SK-N-SH treated with all-trans-retinoic acid at 6 μM for 48 hours (cell line): ENCODE measurements at regions not wholly inside any gene's neighbourhood (a gene's known extent, or its start where the extent isn't known, plus 50 kb on each side); places are given as distances from the start of the nearest gene placed in this dataset.

Experiments
- ATAC-seq: fragments of 200-7000 bp; cut with Tn5 transposase; 3 replicates; pipeline ENCODE4 v1.9.1; 2020; ENCODE audit warnings: mild to moderate bottlenecking, moderate library complexity
- ARNTL ChIP-seq: fragments of 450-650 bp; formaldehyde crosslinking; IDR thresholded peaks from 2 replicates; pipeline ENCODE4 v1.5.0; 2020; ENCODE audit warnings: low read depth, mild to moderate bottlenecking, moderate library complexity, borderline replicate concordance
- BACH2 ChIP-seq: fragments of 250-450 bp; sonication (Bioruptor Pico); IDR thresholded peaks from 2 replicates; pipeline ENCODE4 v1.9.0; 2021; ENCODE audit warnings: mild to moderate bottlenecking, borderline replicate concordance
- ESRRG ChIP-seq: fragments of 250-450 bp; sonication (Bioruptor Pico); IDR thresholded peaks from 2 replicates; pipeline ENCODE4 v1.6.1; 2021; ENCODE audit warnings: mild to moderate bottlenecking
- GLIS3 ChIP-seq: fragments of 250-450 bp; sonication (Bioruptor Pico); IDR thresholded peaks from 2 replicates; pipeline ENCODE4 v1.5.0; 2020; ENCODE audit warnings: mild to moderate bottlenecking, moderate library complexity
- ISL1 ChIP-seq: fragments of 250-450 bp; sonication (Bioruptor Pico); IDR thresholded peaks from 2 replicates; pipeline ENCODE4 v2.1.2; 2022; ENCODE audit warnings: mild to moderate bottlenecking, moderate library complexity
- OSR1 ChIP-seq: fragments of 250-450 bp; sonication (Bioruptor Pico); IDR thresholded peaks from 2 replicates; pipeline ENCODE4 v1.8.0; 2022; ENCODE audit warnings: moderate library complexity, mild to moderate bottlenecking, inconsistent platforms
- SNAI2 ChIP-seq: fragments of 250-450 bp; sonication (Bioruptor Pico); IDR thresholded peaks from 2 replicates; pipeline ENCODE4 v1.5.0; 2020; ENCODE audit warnings: mild to moderate bottlenecking, moderate library complexity
- TCF4 ChIP-seq: fragments of 250-450 bp; sonication (Bioruptor Pico); IDR thresholded peaks from 2 replicates; pipeline ENCODE4 v1.8.0; 2021; ENCODE audit warnings: mild to moderate bottlenecking, moderate library complexity, borderline replicate concordance
- TOX ChIP-seq: fragments of 250-450 bp; sonication (Bioruptor Pico); IDR thresholded peaks from 2 replicates; pipeline ENCODE4 v1.8.0; 2021; ENCODE audit warnings: mild to moderate bottlenecking, moderate library complexity, borderline replicate concordance
- ZC3H10 ChIP-seq: fragments of 250-450 bp; sonication (Bioruptor Pico); IDR thresholded peaks from 2 replicates; pipeline ENCODE4 v1.5.1; 2021; ENCODE audit warnings: mild to moderate bottlenecking, moderate library complexity
- ZFP3 ChIP-seq: fragments of 250-450 bp; sonication (Bioruptor Pico); IDR thresholded peaks from 2 replicates; pipeline ENCODE4 v1.5.0; 2020; ENCODE audit warnings: mild to moderate bottlenecking, moderate library complexity
- ZFP30 ChIP-seq: fragments of 450-650 bp; formaldehyde crosslinking; IDR thresholded peaks from 2 replicates; pipeline ENCODE4 v1.5.0; 2022; ENCODE audit warnings: mild to moderate bottlenecking, moderate library complexity
- ZNF565 ChIP-seq: fragments of 450-650 bp; formaldehyde crosslinking; conservative IDR thresholded peaks from 2 replicates; pipeline ENCODE4 v1.5.0; 2020; ENCODE audit warnings: low read depth, mild to moderate bottlenecking, moderate library complexity
- ZNF70 ChIP-seq: fragments of 450-650 bp; formaldehyde crosslinking; IDR thresholded peaks from 2 replicates; pipeline ENCODE4 v1.5.0; 2020; ENCODE audit warnings: mild to moderate bottlenecking, moderate library complexity
- ZNF8 ChIP-seq: fragments of 450-650 bp; formaldehyde crosslinking; IDR thresholded peaks from 2 replicates; pipeline ENCODE4 v1.5.0; 2020; ENCODE audit warnings: mild to moderate bottlenecking, moderate library complexity
- TF ChIP-seq, protein P1 (sequence below): fragments of 250-450 bp; sonication (Bioruptor Pico); IDR thresholded peaks from 2 replicates; pipeline ENCODE4 v1.5.0; 2020; ENCODE audit warnings: mild to moderate bottlenecking, moderate library complexity
- TF ChIP-seq, protein P2 (sequence below): fragments of 250-450 bp; sonication (Bioruptor Pico); IDR thresholded peaks from 2 replicates; pipeline ENCODE4 v1.5.1; 2020; ENCODE audit warnings: low read depth, mild to moderate bottlenecking, moderate library complexity
- TF ChIP-seq, protein P3 (sequence below): fragments of 250-450 bp; sonication (Bioruptor Pico); IDR thresholded peaks from 2 replicates; pipeline ENCODE4 v1.8.0; 2020; ENCODE audit warnings: mild to moderate bottlenecking, moderate library complexity, borderline replicate concordance

DNA sequence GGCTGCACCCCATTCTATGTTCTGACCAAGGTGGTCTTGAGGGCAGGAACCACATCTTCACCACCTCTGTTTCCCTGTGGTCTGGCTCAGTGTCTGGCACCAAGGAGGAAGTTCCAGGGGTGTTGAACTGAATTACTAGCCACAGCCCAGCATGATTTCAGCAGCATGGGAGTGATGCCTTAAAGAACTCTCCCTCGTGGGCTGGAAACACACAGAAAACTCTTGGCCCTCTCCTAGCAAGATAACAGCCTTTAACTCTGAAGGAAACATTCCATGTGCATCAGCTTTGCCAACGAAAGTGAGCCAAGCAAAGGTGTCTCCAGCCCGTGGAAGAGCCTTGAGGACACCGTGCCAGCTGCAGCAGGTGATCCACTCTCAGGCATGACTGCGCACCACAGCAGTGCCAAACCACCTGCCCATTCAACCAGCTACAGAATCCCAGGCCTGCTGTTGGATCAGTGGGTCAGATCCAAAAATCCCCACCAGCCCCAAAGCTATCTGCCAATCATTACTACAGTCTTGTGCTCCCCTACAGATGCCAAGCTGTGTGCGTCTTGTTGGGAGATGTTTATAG lies 124.8 kb downstream of the TTC32 start:
- ATAC-seq, result no peak
- TF ChIP-seq, protein P1, sequence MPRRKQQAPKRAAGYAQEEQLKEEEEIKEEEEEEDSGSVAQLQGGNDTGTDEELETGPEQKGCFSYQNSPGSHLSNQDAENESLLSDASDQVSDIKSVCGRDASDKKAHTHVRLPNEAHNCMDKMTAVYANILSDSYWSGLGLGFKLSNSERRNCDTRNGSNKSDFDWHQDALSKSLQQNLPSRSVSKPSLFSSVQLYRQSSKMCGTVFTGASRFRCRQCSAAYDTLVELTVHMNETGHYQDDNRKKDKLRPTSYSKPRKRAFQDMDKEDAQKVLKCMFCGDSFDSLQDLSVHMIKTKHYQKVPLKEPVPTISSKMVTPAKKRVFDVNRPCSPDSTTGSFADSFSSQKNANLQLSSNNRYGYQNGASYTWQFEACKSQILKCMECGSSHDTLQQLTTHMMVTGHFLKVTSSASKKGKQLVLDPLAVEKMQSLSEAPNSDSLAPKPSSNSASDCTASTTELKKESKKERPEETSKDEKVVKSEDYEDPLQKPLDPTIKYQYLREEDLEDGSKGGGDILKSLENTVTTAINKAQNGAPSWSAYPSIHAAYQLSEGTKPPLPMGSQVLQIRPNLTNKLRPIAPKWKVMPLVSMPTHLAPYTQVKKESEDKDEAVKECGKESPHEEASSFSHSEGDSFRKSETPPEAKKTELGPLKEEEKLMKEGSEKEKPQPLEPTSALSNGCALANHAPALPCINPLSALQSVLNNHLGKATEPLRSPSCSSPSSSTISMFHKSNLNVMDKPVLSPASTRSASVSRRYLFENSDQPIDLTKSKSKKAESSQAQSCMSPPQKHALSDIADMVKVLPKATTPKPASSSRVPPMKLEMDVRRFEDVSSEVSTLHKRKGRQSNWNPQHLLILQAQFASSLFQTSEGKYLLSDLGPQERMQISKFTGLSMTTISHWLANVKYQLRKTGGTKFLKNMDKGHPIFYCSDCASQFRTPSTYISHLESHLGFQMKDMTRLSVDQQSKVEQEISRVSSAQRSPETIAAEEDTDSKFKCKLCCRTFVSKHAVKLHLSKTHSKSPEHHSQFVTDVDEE (CRISPR knock-in tag), result no peak
- TF ChIP-seq, protein P2, sequence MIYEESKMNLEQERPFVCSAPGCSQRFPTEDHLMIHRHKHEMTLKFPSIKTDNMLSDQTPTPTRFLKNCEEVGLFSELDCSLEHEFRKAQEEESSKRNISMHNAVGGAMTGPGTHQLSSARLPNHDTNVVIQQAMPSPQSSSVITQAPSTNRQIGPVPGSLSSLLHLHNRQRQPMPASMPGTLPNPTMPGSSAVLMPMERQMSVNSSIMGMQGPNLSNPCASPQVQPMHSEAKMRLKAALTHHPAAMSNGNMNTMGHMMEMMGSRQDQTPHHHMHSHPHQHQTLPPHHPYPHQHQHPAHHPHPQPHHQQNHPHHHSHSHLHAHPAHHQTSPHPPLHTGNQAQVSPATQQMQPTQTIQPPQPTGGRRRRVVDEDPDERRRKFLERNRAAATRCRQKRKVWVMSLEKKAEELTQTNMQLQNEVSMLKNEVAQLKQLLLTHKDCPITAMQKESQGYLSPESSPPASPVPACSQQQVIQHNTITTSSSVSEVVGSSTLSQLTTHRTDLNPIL (CRISPR knock-in tag), result no peak
- TF ChIP-seq OSR1 (CRISPR knock-in tag) (no peak), SNAI2 (CRISPR knock-in tag) (no peak), ZFP30 (no peak)

DNA sequence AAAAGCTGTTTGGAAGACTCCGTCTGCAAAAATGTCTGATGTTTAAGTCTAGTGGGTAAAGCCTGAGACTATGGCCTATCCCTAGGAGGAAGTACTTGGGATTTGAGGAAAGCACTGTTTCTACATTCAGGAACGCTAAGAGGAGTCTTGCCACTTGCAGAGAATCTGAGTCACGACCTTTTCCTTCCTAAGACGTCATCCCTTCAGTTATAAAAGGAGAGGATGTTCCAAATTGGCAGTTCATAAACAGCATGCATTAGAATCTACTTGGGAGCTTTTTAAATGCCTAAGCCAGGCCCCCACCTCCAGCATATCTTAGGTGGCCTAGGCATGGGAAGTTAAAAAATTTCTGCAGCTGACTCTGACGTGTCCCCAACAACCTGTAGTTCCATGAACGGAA lies 125.9 kb downstream of the TTC32 start:
- no peak for TF ChIP-seq ISL1 (CRISPR knock-in tag)
- TF ChIP-seq, protein P3, sequence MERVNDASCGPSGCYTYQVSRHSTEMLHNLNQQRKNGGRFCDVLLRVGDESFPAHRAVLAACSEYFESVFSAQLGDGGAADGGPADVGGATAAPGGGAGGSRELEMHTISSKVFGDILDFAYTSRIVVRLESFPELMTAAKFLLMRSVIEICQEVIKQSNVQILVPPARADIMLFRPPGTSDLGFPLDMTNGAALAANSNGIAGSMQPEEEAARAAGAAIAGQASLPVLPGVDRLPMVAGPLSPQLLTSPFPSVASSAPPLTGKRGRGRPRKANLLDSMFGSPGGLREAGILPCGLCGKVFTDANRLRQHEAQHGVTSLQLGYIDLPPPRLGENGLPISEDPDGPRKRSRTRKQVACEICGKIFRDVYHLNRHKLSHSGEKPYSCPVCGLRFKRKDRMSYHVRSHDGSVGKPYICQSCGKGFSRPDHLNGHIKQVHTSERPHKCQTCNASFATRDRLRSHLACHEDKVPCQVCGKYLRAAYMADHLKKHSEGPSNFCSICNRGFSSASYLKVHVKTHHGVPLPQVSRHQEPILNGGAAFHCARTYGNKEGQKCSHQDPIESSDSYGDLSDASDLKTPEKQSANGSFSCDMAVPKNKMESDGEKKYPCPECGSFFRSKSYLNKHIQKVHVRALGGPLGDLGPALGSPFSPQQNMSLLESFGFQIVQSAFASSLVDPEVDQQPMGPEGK (CRISPR knock-in tag), result no peak
- no peak for TF ChIP-seq GLIS3 (CRISPR knock-in tag)

DNA sequence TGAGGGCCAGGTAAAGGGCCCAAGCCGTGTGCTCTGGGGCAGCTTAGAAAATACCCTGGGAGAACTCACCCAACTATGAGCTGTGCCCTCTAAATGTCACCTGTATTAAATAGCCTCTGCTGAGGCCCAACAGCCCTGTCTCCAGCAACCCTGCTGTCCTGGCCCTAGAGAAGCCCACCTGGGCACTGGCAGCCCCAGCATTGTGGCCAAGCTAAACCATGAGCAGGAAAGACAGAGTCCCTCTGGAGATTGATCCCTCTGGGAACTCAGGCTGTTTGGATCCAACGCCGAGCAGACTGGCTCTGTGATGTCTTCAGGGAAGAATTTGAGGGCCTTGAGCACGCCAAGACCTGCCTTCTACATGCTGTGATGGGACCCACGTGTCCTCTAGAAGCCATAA lies 126.5 kb downstream of the TTC32 start:
- TF ChIP-seq GLIS3 (CRISPR knock-in tag) (no peak), TCF4 (CRISPR knock-in tag) (no peak), ISL1 (CRISPR knock-in tag) (no peak), ZNF70 (CRISPR knock-in tag) (no peak), ARNTL (CRISPR knock-in tag) (no peak), ESRRG (no peak), ZNF565 (CRISPR knock-in tag) (no peak), OSR1 (CRISPR knock-in tag) (no peak), ZFP3 (no peak), TOX (CRISPR knock-in tag) (no peak), ZC3H10 (CRISPR knock-in tag) (no peak), BACH2 (CRISPR knock-in tag) (no peak), ZNF8 (no peak)
- TF ChIP-seq, protein P1 (CRISPR knock-in tag), result no peak
- TF ChIP-seq, protein P2 (CRISPR knock-in tag), result no peak
- TF ChIP-seq, protein P3 (CRISPR knock-in tag), result no peak
- TF ChIP-seq, all 23 proteins: peak for 0
- ATAC-seq, result no peak

More for the DNA sequence above, 125.9 kb downstream of the TTC32 start:
- no peak; the same call in 2 of the 3 replicates for ATAC-seq
